ENCODE measurements at regions not wholly inside any gene's neighbourhood (a gene's known extent, or its start where the extent isn't known, plus 50 kb on each side); places are given as distances from the start of the nearest gene placed in this dataset.
"Not testable (repeated sequence)": the region's sequence is repeated elsewhere in the genome, so short reads cannot be mapped to it uniquely, and the experiment has no call there.

- no peak overlapping the region for H3K4me3 ChIP-seq (ENCODE audit: low read length)
- ATAC-seq (no peak), DNase-seq (no peak)
- H3K4me1 ChIP-seq (ENCODE audit: control insufficient read depth, insufficient read depth, low read length): no peaks in the 10 kb centered on the region
- H3K27me3 ChIP-seq (ENCODE audit: control insufficient read depth, insufficient read depth): no peaks in the 10 kb centered on the region
- H3K27ac ChIP-seq (ENCODE audit: low read length): no peak overlapping the region
- no peaks in the 10 kb centered on the region for H3K9me3 ChIP-seq (ENCODE audit: control insufficient read depth, low read length)
- WGBS: 62% methylated on average over 2 of the region's 2 CpGs
- intact Hi-C loops (cut with DNase I): no loop called here
Measured at GRCh38 chr16:17983114-17983513, 353.4 kb downstream of the NPIPA8 start.

GRCh38 chr16:17977260-17977659 lies 359.3 kb downstream of the NPIPA8 start:
- 80% methylated on average over 6 of the region's 6 CpGs for WGBS
- Histone ChIP-seq H3K4me3 (ENCODE audit: low read length) (no peak overlapping the region), H3K4me1 (ENCODE audit: control insufficient read depth, insufficient read depth, low read length) (no peaks in the 10 kb centered on the region), H3K27me3 (ENCODE audit: control insufficient read depth, insufficient read depth) (no peaks in the 10 kb centered on the region), H3K27ac (ENCODE audit: low read length) (no peak overlapping the region), H3K9me3 (ENCODE audit: control insufficient read depth, low read length) (no peaks in the 10 kb centered on the region)
- no peak for ATAC-seq
- DNase-seq: no peak
- intact Hi-C loops (cut with DNase I): no loop called here

GRCh38 chr16:17972460-17972943 lies 364.0 kb downstream of the NPIPA8 start:
- no peak overlapping the region for H3K27ac ChIP-seq (ENCODE audit: low read length)
- WGBS: 35% methylated on average over 15 of the region's 15 CpGs
- no peaks in the 10 kb centered on the region for H3K27me3 ChIP-seq (ENCODE audit: control insufficient read depth, insufficient read depth)
- ATAC-seq (no peak), DNase-seq (peak in 1 of 3 donors; percentile 43)
- H3K4me3 ChIP-seq (ENCODE audit: low read length): no peak overlapping the region
- H3K4me1 ChIP-seq (ENCODE audit: control insufficient read depth, insufficient read depth, low read length): no peaks in the 10 kb centered on the region
- intact Hi-C loops (cut with DNase I): no loop called here
- no peaks in the 10 kb centered on the region for H3K9me3 ChIP-seq (ENCODE audit: control insufficient read depth, low read length)

GRCh38 chr16:17970816-17971331 lies 365.7 kb downstream of the NPIPA8 start:
- Histone ChIP-seq H3K4me3 (ENCODE audit: low read length) (no peak overlapping the region), H3K9me3 (ENCODE audit: control insufficient read depth, low read length) (no peaks in the 10 kb centered on the region), H3K4me1 (ENCODE audit: control insufficient read depth, insufficient read depth, low read length) (no peaks in the 10 kb centered on the region), H3K27me3 (ENCODE audit: control insufficient read depth, insufficient read depth) (no peaks in the 10 kb centered on the region), H3K27ac (ENCODE audit: low read length) (no peak overlapping the region)
- intact Hi-C loops (cut with DNase I): no loop called here
- ATAC-seq (no peak), DNase-seq (no peak)
- WGBS: 55% methylated on average over 4 of the region's 4 CpGs

GRCh38 chr16:17970157-17970765 lies 366.3 kb downstream of the NPIPA8 start:
- WGBS: 61% methylated on average over 5 of the region's 5 CpGs
- intact Hi-C loops (cut with DNase I): no loop called here
- DNase-seq (no peak), ATAC-seq (no peak)
- Histone ChIP-seq H3K4me1 (ENCODE audit: control insufficient read depth, insufficient read depth, low read length) (no peaks in the 10 kb centered on the region), H3K4me3 (ENCODE audit: low read length) (no peak overlapping the region), H3K27me3 (ENCODE audit: control insufficient read depth, insufficient read depth) (no peaks in the 10 kb centered on the region), H3K27ac (ENCODE audit: low read length) (no peak overlapping the region), H3K9me3 (ENCODE audit: control insufficient read depth, low read length) (no peaks in the 10 kb centered on the region)

- H3K9me3 ChIP-seq (ENCODE audit: control insufficient read depth, low read length): no peaks in the 10 kb centered on the region
- no peak for DNase-seq
- intact Hi-C loops (cut with DNase I): no loop called here
- ATAC-seq: no peak
- 58% methylated on average over 10 of the region's 10 CpGs for WGBS
- no peak overlapping the region for H3K4me3 ChIP-seq (ENCODE audit: low read length)
- no peak overlapping the region for H3K27ac ChIP-seq (ENCODE audit: low read length)
- H3K27me3 ChIP-seq (ENCODE audit: control insufficient read depth, insufficient read depth): no peaks in the 10 kb centered on the region
- no peaks in the 10 kb centered on the region for H3K4me1 ChIP-seq (ENCODE audit: control insufficient read depth, insufficient read depth, low read length)
Measured at GRCh38 chr16:17965133-17965900, 371.2 kb downstream of the NPIPA8 start.

- intact Hi-C loops (cut with DNase I): no loop called here
- Histone ChIP-seq H3K27me3 (ENCODE audit: control insufficient read depth, insufficient read depth) (no peaks in the 10 kb centered on the region), H3K4me1 (ENCODE audit: control insufficient read depth, insufficient read depth, low read length) (no peaks in the 10 kb centered on the region), H3K9me3 (ENCODE audit: control insufficient read depth, low read length) (no peaks in the 10 kb centered on the region), H3K4me3 (ENCODE audit: low read length) (no peak overlapping the region), H3K27ac (ENCODE audit: low read length) (no peak overlapping the region)
- DNase-seq (no peak), ATAC-seq (no peak)
- WGBS: 74% methylated on average over 3 of the region's 3 CpGs
Measured at GRCh38 chr16:17964196-17964595, 372.3 kb downstream of the NPIPA8 start.

- no peaks in the 10 kb centered on the region for H3K9me3 ChIP-seq (ENCODE audit: control insufficient read depth, low read length)
- H3K4me1 ChIP-seq (ENCODE audit: control insufficient read depth, insufficient read depth, low read length): no peaks in the 10 kb centered on the region
- 63% methylated on average over 12 of the region's 12 CpGs for whole genome bisulfite sequencing
- H3K4me3 ChIP-seq (ENCODE audit: low read length): no peak overlapping the region
- H3K27ac ChIP-seq (ENCODE audit: low read length): no peak overlapping the region
- H3K27me3 ChIP-seq (ENCODE audit: control insufficient read depth, insufficient read depth): no peaks in the 10 kb centered on the region
- intact Hi-C loops (cut with DNase I): no loop called here
- ATAC-seq (no peak), DNase-seq (no peak)
Measured at GRCh38 chr16:17963185-17963836, 373.2 kb downstream of the NPIPA8 start.

- 55% methylated on average over 3 of the region's 3 CpGs for WGBS
- DNase-seq (no peak), ATAC-seq (no peak)
- Histone ChIP-seq H3K27me3 (ENCODE audit: control insufficient read depth, insufficient read depth) (no peaks in the 10 kb centered on the region), H3K4me3 (ENCODE audit: low read length) (no peak overlapping the region), H3K4me1 (ENCODE audit: control insufficient read depth, insufficient read depth, low read length) (no peaks in the 10 kb centered on the region), H3K27ac (ENCODE audit: low read length) (no peak overlapping the region), H3K9me3 (ENCODE audit: control insufficient read depth, low read length) (no peaks in the 10 kb centered on the region)
- intact Hi-C loops (cut with DNase I): no loop called here
Measured at GRCh38 chr16:17962726-17963125, 373.8 kb downstream of the NPIPA8 start.

- H3K4me1 ChIP-seq (ENCODE audit: control insufficient read depth, insufficient read depth, low read length); H3K9me3 ChIP-seq (ENCODE audit: control insufficient read depth, low read length); DNase-seq; H3K27me3 ChIP-seq (ENCODE audit: control insufficient read depth, insufficient read depth); ATAC-seq; intact Hi-C loops (cut with DNase I); H3K4me3 ChIP-seq (ENCODE audit: low read length); H3K27ac ChIP-seq (ENCODE audit: low read length): not testable (repeated sequence)
- 81% methylated on average over 8 of the region's 8 CpGs for WGBS
Measured at GRCh38 chr16:17961822-17962221, 374.7 kb downstream of the NPIPA8 start.

- no peaks in the 10 kb centered on the region for H3K4me1 ChIP-seq (ENCODE audit: control insufficient read depth, insufficient read depth, low read length)
- intact Hi-C loops (cut with DNase I): no loop called here
- H3K4me3 ChIP-seq (ENCODE audit: low read length): no peak overlapping the region
- ATAC-seq (no peak), DNase-seq (no peak)
- H3K9me3 ChIP-seq (ENCODE audit: control insufficient read depth, low read length): no peaks in the 10 kb centered on the region
- WGBS: 29% methylated on average over 4 of the region's 4 CpGs
- H3K27me3 ChIP-seq (ENCODE audit: control insufficient read depth, insufficient read depth): no peaks in the 10 kb centered on the region
- no peak overlapping the region for H3K27ac ChIP-seq (ENCODE audit: low read length)
Measured at GRCh38 chr16:17951378-17951777, 385.2 kb downstream of the NPIPA8 start.
